ENCODE measurements at regions not wholly inside any gene's neighbourhood (a gene's known extent, or its start where the extent isn't known, plus 50 kb on each side); places are given as distances from the start of the nearest gene placed in this dataset.

- Histone ChIP-seq H4K91ac (ENCODE audit: low read length) (no peak overlapping the region), H2AFZ (ENCODE audit: low read depth, low read length) (no peak overlapping the region), H2BK120ac (ENCODE audit: low read depth, low read length) (no peak overlapping the region), H2AK5ac (ENCODE audit: low read length, severe bottlenecking) (no peak overlapping the region), H3K4me1 (ENCODE audit: control insufficient read depth, insufficient read depth, low read depth, low read length) (peaks cover 9% of the 10 kb centered on the region), H2BK5ac (ENCODE audit: low read depth, low read length, poor library complexity, severe bottlenecking) (no peak overlapping the region), H4K8ac (ENCODE audit: low read length) (no peak overlapping the region), H3K27me3 (ENCODE audit: control insufficient read depth in 1 of 2, insufficient read depth in 1 of 2, low read length in 2 of 2) (peaks cover 9 to 26% of the 10 kb centered on the region in 2 experiments), H3K4ac (ENCODE audit: low read depth in 1 of 2, low read length in 2 of 2) (no peak overlapping the region), H2BK15ac (ENCODE audit: low read depth, poor library complexity, severe bottlenecking) (no peak overlapping the region), H3K23ac (ENCODE audit: low read length in 2 of 2) (no peak overlapping the region), H3K4me3 (ENCODE audit: insufficient read depth in 1 of 2, low read depth in 1 of 2, low read length in 2 of 2) (no peak overlapping the region), H3K18ac (ENCODE audit: low read depth in 1 of 2, low read length in 2 of 2) (no peak overlapping the region), H3K4me2 (ENCODE audit: low read length, poor library complexity, severe bottlenecking) (no peak overlapping the region), H3K27ac (ENCODE audit: low read length, poor library complexity, severe bottlenecking) (no peak overlapping the region), H2BK12ac (ENCODE audit: low read length in 2 of 2) (no peak overlapping the region), H3K9me3 (ENCODE audit: control insufficient read depth, low read length) (no peaks in the 10 kb centered on the region), H3K79me1 (replicated peaks; ENCODE audit: low read length, poor library complexity, severe bottlenecking) (no peaks in the 10 kb centered on the region), H3K36me3 (ENCODE audit: control insufficient read depth in 1 of 2, insufficient read depth in 2 of 2, low read depth in 1 of 2, low read length in 2 of 2) (no peaks in the 10 kb centered on the region), H3K9ac (ENCODE audit: low read length) (no peak overlapping the region), H3K14ac (ENCODE audit: low read length in 2 of 2) (no peak overlapping the region)
- DNase-seq = no peak
- WGBS = 77% methylated on average over 4 of the region's 4 CpGs
These were observed 322.7 kb upstream of the RTL1 start for GRCh38 chr14:101226265-101226602.

GRCh38 chr14:101226603-101227425 lies 323.3 kb upstream of the RTL1 start:
- H3K27me3 ChIP-seq (ENCODE audit: control insufficient read depth in 1 of 2, insufficient read depth in 1 of 2, low read length in 2 of 2) = peaks cover 9 to 30% of the 10 kb centered on the region in 2 experiments

GRCh38 chr14:101227611-101228594 lies 324.4 kb upstream of the RTL1 start:
- no peak overlapping the region for H3K18ac ChIP-seq (ENCODE audit: low read depth in 1 of 2, low read length in 2 of 2)
- H3K4me1 ChIP-seq (ENCODE audit: control insufficient read depth, insufficient read depth, low read depth, low read length) = peaks cover 17% of the 10 kb centered on the region
- no peak overlapping the region for H4K8ac ChIP-seq (ENCODE audit: low read length)
- no peak overlapping the region for H2BK5ac ChIP-seq (ENCODE audit: low read depth, low read length, poor library complexity, severe bottlenecking)
- peaks cover 8 to 30% of the 10 kb centered on the region in 2 experiments for H3K27me3 ChIP-seq (ENCODE audit: control insufficient read depth in 1 of 2, insufficient read depth in 1 of 2, low read length in 2 of 2)
- no peak overlapping the region for H3K4me2 ChIP-seq (ENCODE audit: low read length, poor library complexity, severe bottlenecking)
- H2AK5ac ChIP-seq (ENCODE audit: low read length, severe bottlenecking) = no peak overlapping the region
- no peaks in the 10 kb centered on the region for H3K9me3 ChIP-seq (ENCODE audit: control insufficient read depth, low read length)
- H3K23ac ChIP-seq (ENCODE audit: low read length in 2 of 2) = no peak overlapping the region
- no peak overlapping the region for H2BK120ac ChIP-seq (ENCODE audit: low read depth, low read length)
- H3K14ac ChIP-seq (ENCODE audit: low read length in 2 of 2) = no peak overlapping the region
- no peaks in the 10 kb centered on the region for H3K36me3 ChIP-seq (ENCODE audit: control insufficient read depth in 1 of 2, insufficient read depth in 2 of 2, low read depth in 1 of 2, low read length in 2 of 2)
- no peaks in the 10 kb centered on the region for H3K79me1 ChIP-seq (replicated peaks; ENCODE audit: low read length, poor library complexity, severe bottlenecking)
- no peak overlapping the region for H2BK12ac ChIP-seq (ENCODE audit: low read length in 2 of 2)
- WGBS = 89% methylated on average over 41 of the region's 41 CpGs
- DNase-seq = no peak
- H3K9ac ChIP-seq (ENCODE audit: low read length) = no peak overlapping the region
- no peak overlapping the region for H4K91ac ChIP-seq (ENCODE audit: low read length)
- H3K4ac ChIP-seq (ENCODE audit: low read depth in 1 of 2, low read length in 2 of 2) = no peak overlapping the region
- no peak overlapping the region for H2AFZ ChIP-seq (ENCODE audit: low read depth, low read length)
- no peak overlapping the region for H3K27ac ChIP-seq (ENCODE audit: low read length, poor library complexity, severe bottlenecking)
- no peak overlapping the region for H2BK15ac ChIP-seq (ENCODE audit: low read depth, poor library complexity, severe bottlenecking)
- no peak overlapping the region for H3K4me3 ChIP-seq (ENCODE audit: insufficient read depth in 1 of 2, low read depth in 1 of 2, low read length in 2 of 2)

More at GRCh38 chr14:101226603-101227425, 323.3 kb upstream of the RTL1 start:
- Histone ChIP-seq H3K18ac (ENCODE audit: low read depth in 1 of 2, low read length in 2 of 2) (no peak overlapping the region), H3K4me2 (ENCODE audit: low read length, poor library complexity, severe bottlenecking) (no peak overlapping the region), H3K14ac (ENCODE audit: low read length in 2 of 2) (no peak overlapping the region), H3K9ac (ENCODE audit: low read length) (no peak overlapping the region), H3K9me3 (ENCODE audit: control insufficient read depth, low read length) (no peaks in the 10 kb centered on the region), H3K27ac (ENCODE audit: low read length, poor library complexity, severe bottlenecking) (no peak overlapping the region), H2BK15ac (ENCODE audit: low read depth, poor library complexity, severe bottlenecking) (no peak overlapping the region), H4K8ac (ENCODE audit: low read length) (no peak overlapping the region), H2AFZ (ENCODE audit: low read depth, low read length) (no peak overlapping the region), H3K36me3 (ENCODE audit: control insufficient read depth in 1 of 2, insufficient read depth in 2 of 2, low read depth in 1 of 2, low read length in 2 of 2) (no peaks in the 10 kb centered on the region), H2BK12ac (ENCODE audit: low read length in 2 of 2) (no peak overlapping the region), H3K4me3 (ENCODE audit: insufficient read depth in 1 of 2, low read depth in 1 of 2, low read length in 2 of 2) (no peak overlapping the region), H3K4me1 (ENCODE audit: control insufficient read depth, insufficient read depth, low read depth, low read length) (peaks cover 9% of the 10 kb centered on the region), H4K91ac (ENCODE audit: low read length) (no peak overlapping the region), H3K79me1 (replicated peaks; ENCODE audit: low read length, poor library complexity, severe bottlenecking) (no peaks in the 10 kb centered on the region), H3K4ac (ENCODE audit: low read depth in 1 of 2, low read length in 2 of 2) (no peak overlapping the region), H2BK120ac (ENCODE audit: low read depth, low read length) (no peak overlapping the region), H2AK5ac (ENCODE audit: low read length, severe bottlenecking) (no peak overlapping the region), H3K23ac (ENCODE audit: low read length in 2 of 2) (no peak overlapping the region), H2BK5ac (ENCODE audit: low read depth, low read length, poor library complexity, severe bottlenecking) (no peak overlapping the region)
- 94% methylated on average over 27 of the region's 27 CpGs for WGBS
- no peak for DNase-seq

GRCh38 chr14:101228949-101229541 lies 325.5 kb upstream of the RTL1 start:
- Histone ChIP-seq H3K4me2 (ENCODE audit: low read length, poor library complexity, severe bottlenecking) (no peak overlapping the region), H2BK12ac (ENCODE audit: low read length in 2 of 2) (no peak overlapping the region), H3K4me3 (ENCODE audit: insufficient read depth in 1 of 2, low read depth in 1 of 2, low read length in 2 of 2) (peak overlapping the region in 1 of 2 experiments; percentile 55), H3K79me1 (replicated peaks; ENCODE audit: low read length, poor library complexity, severe bottlenecking) (no peaks in the 10 kb centered on the region), H3K18ac (ENCODE audit: low read depth in 1 of 2, low read length in 2 of 2) (no peak overlapping the region), H3K23ac (ENCODE audit: low read length in 2 of 2) (no peak overlapping the region), H2BK120ac (ENCODE audit: low read depth, low read length) (no peak overlapping the region), H3K27ac (ENCODE audit: low read length, poor library complexity, severe bottlenecking) (no peak overlapping the region), H3K27me3 (ENCODE audit: control insufficient read depth in 1 of 2, insufficient read depth in 1 of 2, low read length in 2 of 2) (peaks cover 0 to 21% of the 10 kb centered on the region in 2 experiments), H3K14ac (ENCODE audit: low read length in 2 of 2) (no peak overlapping the region), H3K4ac (ENCODE audit: low read depth in 1 of 2, low read length in 2 of 2) (no peak overlapping the region), H4K8ac (ENCODE audit: low read length) (no peak overlapping the region), H3K4me1 (ENCODE audit: control insufficient read depth, insufficient read depth, low read depth, low read length) (peaks cover 18% of the 10 kb centered on the region), H3K9ac (ENCODE audit: low read length) (no peak overlapping the region), H3K9me3 (ENCODE audit: control insufficient read depth, low read length) (no peaks in the 10 kb centered on the region), H3K36me3 (ENCODE audit: control insufficient read depth in 1 of 2, insufficient read depth in 2 of 2, low read depth in 1 of 2, low read length in 2 of 2) (no peaks in the 10 kb centered on the region), H2BK5ac (ENCODE audit: low read depth, low read length, poor library complexity, severe bottlenecking) (no peak overlapping the region), H2AK5ac (ENCODE audit: low read length, severe bottlenecking) (no peak overlapping the region), H4K91ac (ENCODE audit: low read length) (no peak overlapping the region), H2BK15ac (ENCODE audit: low read depth, poor library complexity, severe bottlenecking) (no peak overlapping the region), H2AFZ (ENCODE audit: low read depth, low read length) (no peak overlapping the region)
- no peak for DNase-seq
- 89% methylated on average over 15 of the region's 17 CpGs for WGBS
